Liver (tissue), 7 donors: ENCODE measurements at regions not wholly inside any gene's neighbourhood (a gene's known extent, or its start where the extent isn't known, plus 50 kb on each side); places are given as distances from the start of the nearest gene placed in this dataset.

Source experiments
- DNase-seq: peaks from one replicate; pipeline ENCODE4 v3.0.0-alpha.2; 2017; ENCODE audit warnings: low spot score
- H3K27ac ChIP-seq, 2 donors: one replicate each; pipeline ENCODE4 v1.7.0; 2013; ENCODE audit warnings: inconsistent platforms in 2 of 2, low read length in 2 of 2, control low read depth in 1 of 2, low read depth in 1 of 2, mild to moderate bottlenecking in 1 of 2
- H3K27me3 ChIP-seq, 4 donors: one replicate each; pipeline versions ENCODE4 v1.6.1 to v1.7.0; 2013; ENCODE audit warnings: low read length in 3 of 4, inconsistent platforms in 1 of 4, mild to moderate bottlenecking in 1 of 4, moderate library complexity in 1 of 4; ENCODE audit not compliant: control insufficient read depth in 4 of 4, insufficient read depth in 4 of 4
- H3K36me3 ChIP-seq, 4 donors: one replicate each; pipeline versions ENCODE4 v1.6.1 to v1.7.0; 2013; ENCODE audit warnings: low read length in 3 of 4, mild to moderate bottlenecking in 3 of 4, low read depth in 1 of 4, moderate library complexity in 1 of 4; ENCODE audit not compliant: control insufficient read depth in 4 of 4, insufficient read depth in 3 of 4
- H3K4me1 ChIP-seq, 4 donors: one replicate each; pipeline versions ENCODE4 v1.6.1 to v1.7.0; 2013; ENCODE audit warnings: low read length in 3 of 4, mild to moderate bottlenecking in 3 of 4, moderate library complexity in 1 of 4; ENCODE audit not compliant: control insufficient read depth in 4 of 4, insufficient read depth in 4 of 4
- H3K4me3 ChIP-seq, 3 donors: one replicate each; pipeline versions ENCODE4 v1.6.1 to v1.7.0; 2013; ENCODE audit warnings: low read length in 3 of 3, control low read depth in 1 of 3, low read depth in 1 of 3, mild to moderate bottlenecking in 1 of 3
- H3K9ac ChIP-seq, 2 donors: one replicate each; pipeline ENCODE4 v1.7.0; 2013; ENCODE audit warnings: low read length in 2 of 2, mild to moderate bottlenecking in 2 of 2, moderate library complexity in 2 of 2, control low read depth in 1 of 2, low read depth in 1 of 2
- H3K9me3 ChIP-seq, 4 donors: one replicate each; pipeline versions ENCODE4 v1.6.1 to v1.7.0; 2013; ENCODE audit warnings: low read length in 3 of 4; ENCODE audit not compliant: control insufficient read depth in 4 of 4
- EGR1 ChIP-seq, 2 donors: IDR thresholded peaks; 2 replicates each; pipeline ENCODE4 v1.6.1; 2016 to 2018; ENCODE audit warnings: antibody characterized with exemption in 2 of 2, low read depth in 2 of 2
- FOXA1 ChIP-seq: IDR thresholded peaks from 2 replicates; pipeline ENCODE4 v1.6.1; 2016; ENCODE audit warnings: antibody characterized with exemption
- FOXA2 ChIP-seq: IDR thresholded peaks from 2 replicates; pipeline ENCODE4 v1.6.1; 2016; ENCODE audit warnings: antibody characterized with exemption
- HNF4A ChIP-seq, 2 donors: conservative IDR thresholded peaks; 2 replicates each; pipeline ENCODE4 v1.6.1; 2016; ENCODE audit warnings: antibody characterized with exemption in 2 of 2, mild to moderate bottlenecking in 2 of 2
- HNF4G ChIP-seq: IDR thresholded peaks from 2 replicates; pipeline ENCODE4 v1.6.1; 2016; ENCODE audit warnings: antibody characterized with exemption
- JUND ChIP-seq, 2 donors: IDR thresholded peaks; 2 replicates each; pipeline ENCODE4 v1.6.1; 2016; ENCODE audit warnings: antibody characterized with exemption in 2 of 2
- NR2F2 ChIP-seq: IDR thresholded peaks from 2 replicates; pipeline ENCODE4 v1.6.1; 2016; ENCODE audit warnings: antibody characterized with exemption
- RAD21 ChIP-seq, 2 donors: IDR thresholded peaks; 2 replicates each; pipeline ENCODE4 v1.6.1; 2016; ENCODE audit warnings: antibody characterized with exemption in 2 of 2, mild to moderate bottlenecking in 2 of 2
- RXRA ChIP-seq, 2 donors: IDR thresholded peaks; 2 replicates each; pipeline ENCODE4 v1.6.1; 2017 to 2018; ENCODE audit warnings: antibody characterized with exemption in 2 of 2, mild to moderate bottlenecking in 1 of 2
- SP1 ChIP-seq: IDR thresholded peaks from 2 replicates; pipeline ENCODE4 v1.6.1; 2018; ENCODE audit warnings: antibody characterized with exemption, mild to moderate bottlenecking
- TAF1 ChIP-seq: conservative IDR thresholded peaks from 2 replicates; pipeline ENCODE4 v1.6.1; 2016; ENCODE audit warnings: antibody characterized with exemption, mild to moderate bottlenecking
- YY1 ChIP-seq: IDR thresholded peaks from 2 replicates; pipeline ENCODE4 v1.6.1; 2016; ENCODE audit warnings: antibody characterized with exemption, mild to moderate bottlenecking
- WGBS: extraction: QIAGEN DNeasy Blood & Tissue Kit; methylation state at CpG from one replicate; pipeline ENCODE4 v1.1.7; 2013; 5-methylcytosine and 5-hydroxymethylcytosine counted together
- TF ChIP-seq, protein P1 (sequence below): IDR thresholded peaks from 2 replicates; pipeline ENCODE4 v1.6.1; 2016; ENCODE audit warnings: antibody characterized with exemption
- TF ChIP-seq, protein P2 (sequence below): IDR thresholded peaks from 2 replicates; pipeline ENCODE4 v1.6.1; 2016; ENCODE audit warnings: antibody characterized with exemption
- donor health status: healthy.
- donor health status: healthy.
- donor health status: healthy.
- donor health status: healthy.

DNA sequence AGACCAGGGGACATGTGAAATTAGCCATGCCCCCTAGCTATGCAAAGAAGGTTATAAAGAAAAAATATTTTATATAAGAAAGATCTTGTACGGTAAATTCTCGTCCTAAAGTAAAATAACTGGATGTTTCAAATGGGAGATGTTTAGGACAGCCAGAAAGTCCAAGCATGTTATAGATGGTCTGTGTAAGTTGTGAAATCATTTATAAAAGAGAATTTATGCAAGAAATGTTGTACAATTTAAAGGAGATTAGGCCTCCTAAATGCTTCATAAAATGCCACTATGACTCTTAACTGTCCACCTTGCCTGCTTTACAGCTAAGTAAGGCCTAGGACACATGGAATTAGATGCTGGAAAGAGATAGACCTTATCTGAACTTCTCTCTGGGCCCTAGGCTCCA, 118.1 kb upstream of the POGK start:
- Histone ChIP-seq H3K27ac (no peak overlapping the region), H3K9ac (no peak overlapping the region), H3K4me1 (no peaks in the 10 kb centered on the region), H3K27me3 (no peaks in the 10 kb centered on the region), H3K36me3 (no peaks in the 10 kb centered on the region), H3K9me3 (peaks cover 0 to 3% (median 2%) of the 10 kb centered on the region in 4 donors), H3K4me3 (no peak overlapping the region)
- DNase-seq = no peak
- TF ChIP-seq RAD21 (IDR thresholded peaks at IDR 0.05) (no peak), RXRA (IDR thresholded peaks at IDR 0.05) (no peak), FOXA1 (no peak), FOXA2 (no peak), SP1 (no peak), JUND (IDR thresholded peaks at IDR 0.05) (no peak), YY1 (no peak), TAF1 (no peak), NR2F2 (no peak), EGR1 (IDR thresholded peaks at IDR 0.05; ENCODE audit: low read depth in 2 of 2) (no peak), HNF4A (conservative IDR thresholded peaks at IDR 0.05) (no peak), HNF4G (no peak)
- TF ChIP-seq, protein P1, sequence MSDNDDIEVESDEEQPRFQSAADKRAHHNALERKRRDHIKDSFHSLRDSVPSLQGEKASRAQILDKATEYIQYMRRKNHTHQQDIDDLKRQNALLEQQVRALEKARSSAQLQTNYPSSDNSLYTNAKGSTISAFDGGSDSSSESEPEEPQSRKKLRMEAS = no peak
- TF ChIP-seq, protein P2, sequence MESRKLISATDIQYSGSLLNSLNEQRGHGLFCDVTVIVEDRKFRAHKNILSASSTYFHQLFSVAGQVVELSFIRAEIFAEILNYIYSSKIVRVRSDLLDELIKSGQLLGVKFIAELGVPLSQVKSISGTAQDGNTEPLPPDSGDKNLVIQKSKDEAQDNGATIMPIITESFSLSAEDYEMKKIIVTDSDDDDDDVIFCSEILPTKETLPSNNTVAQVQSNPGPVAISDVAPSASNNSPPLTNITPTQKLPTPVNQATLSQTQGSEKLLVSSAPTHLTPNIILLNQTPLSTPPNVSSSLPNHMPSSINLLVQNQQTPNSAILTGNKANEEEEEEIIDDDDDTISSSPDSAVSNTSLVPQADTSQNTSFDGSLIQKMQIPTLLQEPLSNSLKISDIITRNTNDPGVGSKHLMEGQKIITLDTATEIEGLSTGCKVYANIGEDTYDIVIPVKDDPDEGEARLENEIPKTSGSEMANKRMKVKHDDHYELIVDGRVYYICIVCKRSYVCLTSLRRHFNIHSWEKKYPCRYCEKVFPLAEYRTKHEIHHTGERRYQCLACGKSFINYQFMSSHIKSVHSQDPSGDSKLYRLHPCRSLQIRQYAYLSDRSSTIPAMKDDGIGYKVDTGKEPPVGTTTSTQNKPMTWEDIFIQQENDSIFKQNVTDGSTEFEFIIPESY = no peak
- WGBS = 67% methylated on average over 2 of the region's 2 CpGs

DNA sequence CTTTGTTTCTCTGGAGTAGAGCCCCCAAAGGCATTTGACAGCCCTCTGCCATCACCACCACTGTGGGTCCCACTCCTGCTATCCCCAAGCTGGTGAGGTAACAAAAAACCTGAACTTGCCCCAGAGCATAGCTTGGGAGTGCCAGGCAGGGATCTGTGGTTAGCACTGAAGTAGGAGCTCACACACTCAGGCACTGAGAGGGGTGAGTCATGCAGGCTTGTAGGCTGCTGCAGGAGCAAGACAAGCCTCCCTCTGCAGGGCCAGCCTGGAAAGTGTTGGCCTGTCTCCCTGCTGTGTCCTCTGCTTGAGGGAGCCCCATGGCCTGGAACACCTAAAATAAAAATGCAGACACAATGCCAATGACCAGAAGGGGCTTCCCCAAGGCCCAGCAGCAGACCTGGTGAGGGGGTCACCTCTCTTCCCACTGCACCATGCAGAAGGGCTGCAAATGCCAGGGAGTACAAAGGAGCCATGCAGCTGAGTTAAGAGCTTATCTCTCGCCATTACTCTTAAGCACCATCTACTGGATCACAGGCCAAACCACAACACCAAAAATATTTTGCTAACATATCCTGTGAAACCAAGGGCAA, 108.9 kb upstream of the POGK start:
- no peak for DNase-seq

More for the DNA sequence above, 108.9 kb upstream of the POGK start:
- Histone ChIP-seq H3K27me3 (no peaks in the 10 kb centered on the region), H3K4me1 (no peaks in the 10 kb centered on the region), H3K27ac (no peak overlapping the region), H3K4me3 (no peak overlapping the region), H3K36me3 (no peaks in the 10 kb centered on the region), H3K9me3 (no peaks in the 10 kb centered on the region), H3K9ac (no peak overlapping the region)
- TF ChIP-seq YY1 (no peak), HNF4G (no peak), EGR1 (IDR thresholded peaks at IDR 0.05; ENCODE audit: low read depth in 2 of 2) (no peak), RAD21 (IDR thresholded peaks at IDR 0.05) (no peak), SP1 (no peak)
- TF ChIP-seq, protein P1 = no peak
- TF ChIP-seq, protein P2 = no peak
- WGBS = 71% methylated on average over 1 of the region's 1 CpG
